ENCODE measurements at regions not wholly inside any gene's neighbourhood (a gene's known extent, or its start where the extent isn't known, plus 50 kb on each side); places are given as distances from the start of the nearest gene placed in this dataset.

GRCh38 chr2:176516051-176516602, 246.9 kb downstream of the MTX2 start:
- H3K4me3 ChIP-seq (ENCODE audit: severe bottlenecking): no peak overlapping the region
- H3K4me1 ChIP-seq (ENCODE audit: insufficient read depth, poor library complexity, severe bottlenecking): peaks cover 12% of the 10 kb centered on the region
- H3K9me3 ChIP-seq (ENCODE audit: severe bottlenecking): no peaks in the 10 kb centered on the region
- no peaks in the 10 kb centered on the region for H3K36me3 ChIP-seq (ENCODE audit: low read depth)
- ATAC-seq (ENCODE audit: low read depth) (no peak), DNase-seq (ENCODE audit: low spot score) (no peak)
- no peaks in the 10 kb centered on the region for H3K27me3 ChIP-seq (ENCODE audit: insufficient read depth, poor library complexity, severe bottlenecking)
- TF ChIP-seq CTCF (IDR thresholded peaks at IDR 0.05; ENCODE audit: poor library complexity, severe bottlenecking): no peak
- peak overlapping the region; percentile 46 for H3K27ac ChIP-seq (ENCODE audit: poor library complexity, severe bottlenecking)

GRCh38 chr2:176518823-176519222, 249.6 kb downstream of the MTX2 start:
- TF ChIP-seq CTCF (IDR thresholded peaks at IDR 0.05; ENCODE audit: poor library complexity, severe bottlenecking): no peak
- Histone ChIP-seq H3K4me1 (ENCODE audit: insufficient read depth, poor library complexity, severe bottlenecking) (peaks cover 12% of the 10 kb centered on the region), H3K27ac (ENCODE audit: poor library complexity, severe bottlenecking) (no peak overlapping the region), H3K9me3 (ENCODE audit: severe bottlenecking) (no peaks in the 10 kb centered on the region), H3K4me3 (ENCODE audit: severe bottlenecking) (no peak overlapping the region), H3K27me3 (ENCODE audit: insufficient read depth, poor library complexity, severe bottlenecking) (no peaks in the 10 kb centered on the region), H3K36me3 (ENCODE audit: low read depth) (no peaks in the 10 kb centered on the region)
- no peak for DNase-seq (ENCODE audit: low spot score)
- no peak for ATAC-seq (ENCODE audit: low read depth)

GRCh38 chr2:176521878-176522670, 252.8 kb downstream of the MTX2 start:
- no peak overlapping the region for H3K27ac ChIP-seq (ENCODE audit: poor library complexity, severe bottlenecking)
- TF ChIP-seq CTCF (IDR thresholded peaks at IDR 0.05; ENCODE audit: poor library complexity, severe bottlenecking): no peak
- no peaks in the 10 kb centered on the region for H3K9me3 ChIP-seq (ENCODE audit: severe bottlenecking)
- no peak for ATAC-seq (ENCODE audit: low read depth)
- no peaks in the 10 kb centered on the region for H3K4me1 ChIP-seq (ENCODE audit: insufficient read depth, poor library complexity, severe bottlenecking)
- no peaks in the 10 kb centered on the region for H3K36me3 ChIP-seq (ENCODE audit: low read depth)
- no peaks in the 10 kb centered on the region for H3K27me3 ChIP-seq (ENCODE audit: insufficient read depth, poor library complexity, severe bottlenecking)
- no peak for DNase-seq (ENCODE audit: low spot score)
- H3K4me3 ChIP-seq (ENCODE audit: severe bottlenecking): no peak overlapping the region

- no peaks in the 10 kb centered on the region for H3K36me3 ChIP-seq (ENCODE audit: low read depth)
- H3K4me1 ChIP-seq (ENCODE audit: insufficient read depth, poor library complexity, severe bottlenecking): no peaks in the 10 kb centered on the region
- no peak for ATAC-seq (ENCODE audit: low read depth)
- H3K9me3 ChIP-seq (ENCODE audit: severe bottlenecking): no peaks in the 10 kb centered on the region
- H3K4me3 ChIP-seq (ENCODE audit: severe bottlenecking): no peak overlapping the region
- no peaks in the 10 kb centered on the region for H3K27me3 ChIP-seq (ENCODE audit: insufficient read depth, poor library complexity, severe bottlenecking)
- no peak overlapping the region for H3K27ac ChIP-seq (ENCODE audit: poor library complexity, severe bottlenecking)
- DNase-seq (ENCODE audit: low spot score): no peak
- no peak for TF ChIP-seq CTCF (IDR thresholded peaks at IDR 0.05; ENCODE audit: poor library complexity, severe bottlenecking)
Observed at GRCh38 chr2:176525086-176525485, 255.8 kb downstream of the MTX2 start.

Data from RWPE2 (cell line).